HL-60/S4 (cell line): ENCODE measurements at regions not wholly inside any gene's neighbourhood (a gene's known extent, or its start where the extent isn't known, plus 50 kb on each side); places are given as distances from the start of the nearest gene placed in this dataset.

Source experiments
- in situ Hi-C: fragments of 300-500 bp; cut with MboI; formaldehyde crosslinking; loops from 2 replicates; pipeline ENCODE4 v1.14.3; 2022; ENCODE audit warnings: low sequenced_read_pairs

DNA sequence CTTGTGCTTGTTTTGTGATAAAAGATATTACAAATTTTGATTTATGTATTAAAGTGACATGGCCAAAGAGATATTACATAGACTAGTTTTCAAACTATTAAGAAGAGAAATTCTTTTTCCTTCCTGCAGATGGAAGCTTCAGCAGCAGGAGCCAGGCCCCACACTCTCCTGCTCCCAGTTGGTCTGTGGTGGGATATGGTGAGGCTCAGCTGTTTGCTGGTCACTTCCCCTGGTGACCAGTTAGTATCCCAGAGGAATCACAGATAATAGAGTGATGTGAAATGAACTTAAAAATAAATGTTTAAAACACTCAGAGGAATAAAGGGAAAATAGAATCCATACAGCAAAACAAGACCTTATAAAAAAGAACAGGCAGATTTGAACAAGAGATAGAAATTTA lies 154.7 kb downstream of the KTN1 start:
- in situ Hi-C loops: no loop called here

DNA sequence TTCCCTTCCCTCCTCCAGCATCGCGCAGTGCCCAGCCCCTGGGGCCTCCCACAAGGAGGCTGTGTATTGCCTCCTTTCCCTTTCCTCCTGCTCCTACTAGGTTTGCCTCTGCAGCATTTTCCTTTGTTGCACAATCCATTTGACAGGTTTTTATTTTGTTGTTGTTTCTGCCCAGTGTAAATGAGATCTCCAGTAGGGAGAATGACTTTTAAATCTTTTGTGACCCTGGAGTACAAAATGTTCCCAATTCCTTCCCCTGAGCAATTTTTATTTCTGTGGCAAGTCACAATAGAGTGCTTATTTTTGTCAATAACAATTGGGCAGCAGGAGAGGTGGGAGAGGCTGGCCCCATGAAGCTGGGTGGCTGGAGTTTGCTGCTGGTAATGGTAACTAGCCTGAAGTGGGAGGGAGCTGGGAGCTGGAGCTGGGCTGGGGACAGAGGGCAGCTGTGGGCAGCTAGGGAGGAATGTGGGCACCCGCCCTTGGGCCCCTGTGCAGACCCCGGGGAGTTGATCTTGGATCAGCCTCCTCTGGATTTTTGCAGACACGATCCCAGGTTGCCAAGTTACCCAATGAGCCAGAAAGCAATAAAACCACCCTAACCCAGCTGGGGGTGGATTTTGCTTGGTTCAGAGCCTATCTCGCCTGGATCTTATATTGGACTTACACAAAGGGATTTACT lies 160.1 kb downstream of the KTN1 start:
- in situ Hi-C loops: no loop called here

DNA sequence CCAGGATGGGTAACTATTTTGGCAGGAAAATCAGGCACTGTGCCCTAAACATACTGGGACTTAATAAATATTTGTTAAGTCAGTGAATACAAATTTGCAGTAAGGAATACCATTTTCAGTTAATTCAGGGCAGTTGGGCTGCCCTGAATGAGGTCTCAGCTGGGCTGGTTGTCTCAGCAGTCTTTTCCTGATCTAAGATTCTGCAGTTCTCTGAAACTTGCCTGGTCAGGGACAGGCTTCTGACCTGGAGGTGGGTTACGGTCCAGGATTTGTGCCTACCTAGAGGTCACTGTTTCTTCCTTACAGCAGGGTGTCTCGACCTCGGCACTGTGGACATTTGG lies 160.6 kb downstream of the KTN1 start:
- in situ Hi-C loops: no loop called here

DNA sequence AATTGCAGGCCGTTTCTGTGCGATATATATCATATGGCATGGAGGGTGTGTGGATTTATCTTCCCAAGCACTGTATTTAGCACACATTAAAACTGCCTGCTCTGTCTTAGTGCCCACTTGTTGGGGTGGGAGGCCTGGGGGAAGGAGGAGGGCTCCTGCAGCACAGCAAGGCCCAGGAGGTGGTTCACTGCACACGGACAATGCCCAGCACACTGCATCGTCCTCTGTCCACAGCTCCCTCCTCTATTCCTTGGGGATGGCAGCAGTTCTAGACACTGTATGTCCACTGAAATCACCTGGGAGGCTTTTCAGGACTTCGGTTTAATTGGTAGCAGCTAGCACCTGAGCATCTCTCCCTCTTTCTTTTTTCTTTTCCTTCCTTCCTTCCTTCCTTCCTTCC lies 161.2 kb downstream of the KTN1 start:
- in situ Hi-C loops: no loop called here

GRCh38 chr14:55743551-55743950 lies 163.5 kb downstream of the KTN1 start:
- in situ Hi-C loops: no loop called here

DNA sequence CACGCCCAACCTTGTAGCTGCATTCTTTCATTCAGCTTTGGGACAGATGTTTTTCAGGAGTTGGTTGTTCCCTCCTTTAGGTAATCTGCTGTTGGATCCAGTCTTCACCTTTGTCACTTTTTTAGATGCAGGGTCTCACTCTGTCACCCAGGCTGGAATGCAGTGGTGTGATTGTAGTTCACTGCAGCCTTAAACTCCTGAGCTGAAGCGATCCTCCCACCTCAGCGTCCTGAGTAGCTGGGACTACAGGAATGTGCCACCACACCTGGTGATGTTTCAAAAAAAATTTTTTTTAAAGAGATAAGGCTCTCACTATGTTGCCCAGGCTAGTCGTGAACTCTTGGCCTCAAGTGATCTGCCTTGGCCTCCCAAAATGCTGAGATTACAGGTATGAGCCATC lies 164.3 kb downstream of the KTN1 start:
- in situ Hi-C loops: no loop called here

DNA sequence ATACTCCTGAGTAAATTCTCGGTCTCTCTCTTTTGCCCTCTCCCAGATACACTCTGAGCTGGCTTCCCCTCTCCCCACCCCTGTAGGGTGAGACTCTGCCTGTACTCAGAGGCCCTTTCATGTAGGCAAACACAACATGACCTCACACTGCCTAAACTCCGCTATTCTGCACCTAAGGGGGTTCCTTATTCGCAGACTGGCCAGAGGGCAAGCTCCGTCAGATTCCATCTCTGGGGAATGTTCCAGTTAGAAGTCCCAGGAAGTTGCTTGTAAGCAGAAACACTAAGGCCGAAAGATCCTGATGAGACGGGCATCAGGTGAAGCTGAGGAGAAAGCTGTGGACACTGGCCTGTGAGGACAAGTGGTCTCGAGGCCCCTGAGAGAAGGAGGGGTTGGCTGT lies 165.9 kb downstream of the KTN1 start:
- in situ Hi-C loops: no loop called here

DNA sequence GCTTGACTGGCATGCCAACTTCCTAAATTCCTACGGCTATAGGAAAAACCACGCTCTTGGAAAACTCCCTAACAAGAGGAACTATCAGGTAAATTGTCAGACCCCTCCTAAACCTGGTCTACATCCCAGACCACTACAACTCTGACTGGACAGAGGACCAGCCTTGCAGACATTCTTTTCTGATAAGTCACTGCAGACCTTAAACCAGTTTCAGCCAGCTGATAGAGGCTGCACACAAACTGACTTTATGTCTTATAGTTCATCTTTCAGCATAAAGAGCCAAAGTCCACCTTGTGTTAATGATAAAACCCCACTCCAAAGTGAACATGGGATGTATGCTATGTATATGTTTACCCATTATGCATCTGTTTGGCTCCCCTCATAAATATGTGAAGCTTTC lies 166.6 kb downstream of the KTN1 start:
- in situ Hi-C loops: no loop called here

- in situ Hi-C loops: no loop called here
Observed at GRCh38 chr14:55747186-55747585, 167.2 kb downstream of the KTN1 start.

DNA sequence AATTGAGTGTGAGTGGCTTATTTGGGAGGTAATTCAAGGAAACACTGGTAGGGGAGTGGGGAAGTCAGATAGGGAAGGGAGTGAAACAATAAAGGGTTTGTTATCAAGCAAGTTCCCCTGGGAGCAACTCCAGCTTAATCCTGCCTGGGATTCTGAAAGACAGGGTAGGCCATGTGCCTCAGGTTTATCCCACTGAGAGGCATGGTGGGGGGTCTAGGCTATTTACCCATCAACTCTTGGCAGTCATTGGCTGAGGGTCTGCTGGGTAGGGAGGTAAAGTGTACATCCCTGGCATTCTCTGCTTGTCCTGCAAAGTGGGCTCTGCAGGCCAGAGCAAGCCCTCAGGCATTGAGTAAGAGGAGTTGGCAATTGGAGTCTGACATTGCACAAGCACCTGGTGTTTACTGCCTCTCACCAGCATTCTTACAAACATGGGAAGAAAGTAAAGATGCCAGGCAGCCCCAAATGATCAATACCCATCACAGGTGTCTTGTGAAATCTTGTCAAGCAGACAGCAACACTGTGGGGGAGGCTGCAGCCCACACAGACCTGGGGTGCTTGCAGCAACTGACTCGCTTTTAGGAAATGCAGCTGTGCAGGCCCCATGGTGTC lies 169.3 kb downstream of the KTN1 start:
- in situ Hi-C loops: no loop called here

- in situ Hi-C loops: no loop called here
Observed at GRCh38 chr14:55749946-55750345, 169.9 kb downstream of the KTN1 start.

- in situ Hi-C loops: no loop called here
Observed at GRCh38 chr14:55752580-55753390, 172.8 kb downstream of the KTN1 start.

DNA sequence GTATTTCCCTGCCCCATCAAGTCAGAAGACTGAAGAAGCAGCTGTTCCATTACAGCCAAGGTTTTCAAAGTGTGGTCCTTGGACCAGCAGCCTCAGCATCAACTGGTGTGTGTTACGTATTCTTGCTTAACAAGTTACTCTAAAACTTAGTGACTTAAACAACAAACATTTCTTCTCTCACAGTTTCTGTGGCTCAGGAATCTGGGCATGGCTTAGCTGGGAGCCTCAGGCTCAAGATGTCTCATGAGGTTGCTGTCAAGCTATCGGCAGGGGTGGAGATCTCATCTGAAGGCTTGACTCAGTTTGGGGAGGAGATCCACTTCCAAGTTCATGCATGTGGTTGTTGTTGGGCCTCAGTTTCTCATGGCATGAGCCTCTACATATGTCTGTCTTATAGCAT lies 174.5 kb downstream of the KTN1 start:
- in situ Hi-C loops: no loop called here

DNA sequence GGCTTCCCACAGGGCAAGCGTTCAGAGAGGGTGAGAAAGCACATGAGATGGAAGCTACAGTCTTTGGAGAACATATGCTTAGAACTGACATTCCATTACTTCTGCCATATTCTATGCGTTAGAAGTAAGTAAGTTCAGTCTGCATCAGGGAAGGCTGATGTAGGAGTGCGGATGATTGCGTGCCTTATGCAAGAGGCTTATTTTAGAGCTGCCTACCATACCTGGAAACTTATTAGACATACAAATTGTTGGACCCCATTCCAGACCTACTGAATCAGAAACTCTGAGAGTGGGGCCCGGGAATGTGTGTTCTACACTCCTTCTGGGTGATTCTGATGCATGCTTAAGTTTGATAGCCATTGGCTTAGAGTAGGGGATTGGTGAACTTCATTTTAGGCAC lies 174.9 kb downstream of the KTN1 start:
- in situ Hi-C loops: no loop called here

DNA sequence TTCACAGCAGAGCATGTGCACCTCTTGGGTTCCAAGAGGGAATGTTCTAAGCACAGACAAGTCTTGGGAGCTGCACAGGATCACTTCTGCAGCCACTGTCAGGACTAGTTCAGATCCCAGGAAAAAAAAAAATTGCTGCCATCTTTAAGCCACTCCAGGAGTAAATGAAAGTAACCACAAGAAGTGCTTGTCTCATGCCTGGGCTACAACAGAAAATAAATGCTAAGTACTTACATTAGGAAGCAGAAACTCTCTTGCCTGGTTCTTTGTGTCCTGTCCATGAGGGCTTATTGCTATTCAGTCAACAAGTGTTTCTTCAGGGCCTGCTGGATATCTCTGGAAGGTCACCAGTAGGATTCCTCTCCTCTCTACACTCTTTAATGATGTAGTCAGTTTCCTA lies 176.1 kb downstream of the KTN1 start:
- in situ Hi-C loops: no loop called here

- in situ Hi-C loops: no loop called here
Observed at GRCh38 chr14:55756557-55756956, 176.6 kb downstream of the KTN1 start.

DNA sequence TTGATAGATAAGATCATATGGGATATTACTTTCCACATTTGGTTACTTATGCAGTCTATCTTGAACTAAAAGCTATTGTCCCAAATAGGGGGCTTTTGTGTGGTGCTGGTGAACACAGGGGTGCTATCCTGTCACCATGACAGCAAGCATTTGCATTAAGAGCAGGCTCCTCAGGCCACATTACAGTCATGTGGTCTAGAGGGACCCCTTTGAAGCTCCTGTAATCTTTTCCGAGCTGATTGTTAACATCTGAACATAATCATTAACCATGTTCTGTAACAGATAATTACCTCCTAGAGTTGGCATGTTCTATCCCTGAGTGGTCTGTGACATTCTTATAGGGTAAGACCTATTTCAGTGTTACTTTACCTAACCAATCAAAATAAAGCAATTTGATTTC lies 178.8 kb downstream of the KTN1 start:
- in situ Hi-C loops: no loop called here

DNA sequence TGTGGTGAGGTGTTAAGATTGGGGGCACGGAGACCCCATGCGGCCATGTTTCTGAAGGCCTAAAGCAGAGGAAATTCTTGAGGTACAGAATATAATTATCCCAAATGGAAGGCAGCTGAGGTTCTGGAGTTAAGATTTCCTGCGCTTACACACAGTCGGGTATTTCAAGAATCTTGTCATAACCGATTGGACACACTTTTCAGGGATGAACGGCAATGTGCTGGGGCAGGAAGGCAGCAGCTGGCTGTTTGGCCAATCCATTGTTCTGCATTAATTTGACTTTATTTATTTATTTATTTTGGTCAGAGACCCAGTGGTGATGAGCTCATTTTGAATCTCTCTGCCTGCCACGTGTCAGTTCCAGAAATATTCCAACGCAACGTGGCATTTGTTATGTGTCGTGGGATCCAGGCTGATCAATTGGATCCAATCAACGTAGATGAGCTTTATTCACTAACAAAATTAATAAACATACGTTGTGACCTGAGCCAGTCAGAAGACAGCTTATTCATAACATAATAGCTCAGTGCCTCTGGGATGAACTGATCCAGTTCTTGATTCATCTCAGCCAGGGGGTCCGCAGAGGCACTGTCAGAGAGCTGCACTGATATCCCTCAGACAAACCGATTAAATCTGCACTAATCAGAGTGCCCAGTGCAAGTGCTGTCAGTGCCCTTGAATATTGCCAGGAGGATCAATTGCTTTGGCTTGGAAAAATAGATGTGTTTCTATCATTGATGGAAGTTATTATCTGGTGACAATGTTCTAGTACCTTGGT lies 181.0 kb downstream of the KTN1 start:
- in situ Hi-C loops: no loop called here

- in situ Hi-C loops: no loop called here
Observed at GRCh38 chr14:55761651-55762050, 181.6 kb downstream of the KTN1 start.

GRCh38 chr14:55762595-55763232 lies 182.7 kb downstream of the KTN1 start:
- in situ Hi-C loops: no loop called here

GRCh38 chr14:55764784-55765183 lies 184.8 kb downstream of the KTN1 start:
- in situ Hi-C loops: no loop called here
